HG03442 (cell line): ENCODE measurements at regions not wholly inside any gene's neighbourhood (a gene's known extent, or its start where the extent isn't known, plus 50 kb on each side); places are given as distances from the start of the nearest gene placed in this dataset.
"Not testable (repeated sequence)": the region's sequence is repeated elsewhere in the genome, so short reads cannot be mapped to it uniquely, and the experiment has no call there.

Experiments used
- ATAC-seq: cut with Tn5 transposase; IDR thresholded peaks from one replicate; pipeline ENCODE4 v1.9.1; 2021; ENCODE audit warnings: mild to moderate bottlenecking, moderate library complexity; ENCODE audit not compliant: unreplicated experiment

DNA sequence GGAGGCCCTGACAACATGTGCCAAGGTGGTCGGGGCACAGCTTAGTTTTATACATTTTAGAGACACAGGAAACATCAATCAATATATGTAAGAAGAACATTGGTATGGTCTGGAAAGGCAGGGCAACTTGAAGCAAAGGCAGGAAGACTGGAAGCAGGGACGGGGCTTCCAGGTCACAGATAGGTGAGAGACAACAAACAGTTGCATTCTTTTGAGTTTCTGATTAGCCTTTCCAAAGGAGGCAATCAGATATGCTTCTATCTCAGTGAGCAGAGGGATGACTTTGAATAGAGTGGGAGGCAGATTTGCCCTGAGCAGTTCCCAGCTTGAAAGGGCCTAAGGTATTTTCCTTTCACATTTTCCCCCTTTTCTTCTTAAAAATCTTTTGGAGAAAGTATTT is 311.0 kb upstream of the RGS17 start:
- no peak for ATAC-seq

DNA sequence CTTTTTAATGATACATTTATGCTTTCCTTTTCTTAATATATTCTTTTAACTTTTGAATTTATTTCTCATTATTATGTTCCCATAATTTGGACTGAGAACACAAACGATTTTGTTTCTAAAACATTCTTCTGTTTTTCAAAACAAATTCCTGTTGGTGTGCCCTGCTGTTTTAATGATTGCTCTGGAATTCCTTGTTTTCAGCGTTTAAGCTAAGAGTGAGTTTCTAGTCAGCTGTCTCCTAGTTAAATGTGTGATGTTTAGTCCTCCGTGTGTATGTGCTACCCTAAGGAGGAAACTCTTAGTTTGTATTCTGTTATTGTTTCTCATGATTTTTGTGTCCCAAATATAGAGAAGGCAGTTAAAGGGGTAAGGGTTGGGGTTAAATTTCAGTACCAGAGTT is 306.1 kb upstream of the RGS17 start:
- ATAC-seq = no peak

DNA sequence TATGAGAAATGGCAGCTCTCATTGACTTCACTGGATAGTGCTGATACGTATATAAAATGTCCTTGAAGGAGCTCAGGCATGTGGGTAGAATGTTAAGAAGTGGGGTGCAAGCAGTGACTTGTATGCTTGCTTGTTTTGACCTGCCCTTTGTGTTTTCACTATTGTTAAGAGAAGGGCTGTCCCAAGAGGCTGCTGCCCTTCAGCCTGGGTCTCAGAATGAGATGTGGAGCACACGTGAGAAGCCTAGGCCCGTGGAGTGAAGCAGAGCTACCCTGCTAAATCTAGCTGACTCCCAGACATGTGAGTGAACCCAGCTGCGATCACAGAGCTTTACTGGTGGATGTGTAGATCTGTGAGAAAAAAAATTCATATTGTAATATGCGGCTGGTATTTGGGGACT is 305.3 kb upstream of the RGS17 start:
- ATAC-seq = peak; percentile 73

DNA sequence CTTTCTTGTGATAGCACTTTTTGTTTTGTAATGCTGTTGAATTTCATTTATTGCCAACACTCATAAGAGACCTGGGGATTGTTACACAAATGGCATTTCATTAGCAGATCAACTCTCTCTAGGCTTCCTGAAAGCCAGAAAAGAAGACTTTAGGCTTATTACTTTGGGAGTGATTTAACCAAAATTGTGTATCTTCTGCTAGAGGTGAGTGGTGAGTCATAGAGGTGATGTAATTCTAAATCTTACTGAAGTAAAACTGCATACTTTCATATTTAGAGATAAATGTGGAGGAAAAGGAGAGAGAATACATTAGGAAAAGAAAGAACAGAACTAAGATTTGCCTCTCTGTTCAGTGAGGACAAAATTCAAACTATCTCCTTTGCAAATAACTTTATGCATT is 304.7 kb upstream of the RGS17 start:
- ATAC-seq = no peak

DNA sequence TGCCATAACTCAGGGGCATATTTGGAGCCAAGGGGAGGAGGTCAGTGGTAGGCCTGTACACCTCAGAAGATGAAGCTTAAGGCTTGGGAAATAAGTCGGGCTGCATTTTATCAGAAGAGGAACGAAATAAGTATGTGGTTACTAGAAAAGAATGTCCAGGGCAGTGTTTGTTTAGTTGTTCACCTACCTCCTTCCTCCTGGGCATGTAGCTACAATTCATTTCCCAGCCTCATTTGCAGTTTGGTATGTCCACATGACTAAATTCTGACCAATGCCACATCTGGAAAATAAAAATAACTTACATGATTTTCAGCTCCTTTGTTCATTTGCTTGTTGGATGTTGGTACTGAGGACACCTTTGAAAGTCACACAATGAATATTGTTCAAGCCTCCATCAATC is 294.5 kb upstream of the RGS17 start:
- no peak for ATAC-seq

DNA sequence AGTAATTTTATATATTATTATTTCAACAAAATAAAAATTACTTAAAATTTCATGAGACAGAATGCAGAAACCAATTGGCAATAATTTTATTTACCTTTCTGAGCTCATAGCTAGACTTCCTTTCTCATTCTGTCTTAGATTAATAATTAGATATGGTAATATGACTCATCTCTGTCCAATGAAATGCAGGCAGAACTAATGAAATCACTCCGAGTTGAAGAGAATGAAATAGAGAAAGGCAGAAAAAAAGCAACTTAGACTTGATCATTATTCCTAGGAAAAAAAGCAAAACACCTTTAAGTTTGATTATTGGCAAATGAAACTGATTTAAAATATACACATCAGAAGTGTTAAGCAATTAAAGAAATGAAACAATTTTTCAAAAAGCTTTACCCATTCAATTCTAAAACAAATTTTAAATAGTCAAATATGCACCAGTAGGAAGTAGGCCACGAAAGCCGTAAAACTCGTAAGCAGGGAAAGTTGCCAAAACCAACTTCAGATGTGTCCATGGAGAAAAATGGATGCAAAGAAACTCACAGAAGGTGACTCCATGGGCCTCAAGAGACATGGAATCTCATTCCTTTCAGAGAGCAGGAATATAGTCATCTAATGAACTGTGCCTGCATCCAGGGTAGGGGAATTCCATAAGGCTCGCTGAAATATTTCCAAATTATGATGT is 293.8 kb upstream of the RGS17 start:
- no peak for ATAC-seq

DNA sequence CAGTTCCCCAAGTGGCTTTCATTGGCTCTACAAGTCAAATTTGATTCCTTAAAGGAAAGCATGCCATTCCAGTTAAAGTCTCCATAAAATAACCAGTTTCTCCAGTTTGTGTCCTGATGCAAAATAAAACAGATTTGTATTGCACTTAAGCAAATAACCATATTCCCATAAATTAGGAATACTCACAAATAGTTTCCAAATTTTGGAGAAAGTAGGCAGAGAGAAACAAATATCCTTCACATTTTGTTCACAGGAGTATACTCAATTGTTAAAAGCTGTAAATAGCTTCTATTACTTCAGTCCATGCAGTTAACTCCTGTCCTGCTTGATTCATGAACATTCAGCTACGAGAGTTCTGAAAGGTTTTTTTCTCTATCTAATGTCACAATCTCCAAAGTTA is 281.4 kb upstream of the RGS17 start:
- no peak for ATAC-seq

DNA sequence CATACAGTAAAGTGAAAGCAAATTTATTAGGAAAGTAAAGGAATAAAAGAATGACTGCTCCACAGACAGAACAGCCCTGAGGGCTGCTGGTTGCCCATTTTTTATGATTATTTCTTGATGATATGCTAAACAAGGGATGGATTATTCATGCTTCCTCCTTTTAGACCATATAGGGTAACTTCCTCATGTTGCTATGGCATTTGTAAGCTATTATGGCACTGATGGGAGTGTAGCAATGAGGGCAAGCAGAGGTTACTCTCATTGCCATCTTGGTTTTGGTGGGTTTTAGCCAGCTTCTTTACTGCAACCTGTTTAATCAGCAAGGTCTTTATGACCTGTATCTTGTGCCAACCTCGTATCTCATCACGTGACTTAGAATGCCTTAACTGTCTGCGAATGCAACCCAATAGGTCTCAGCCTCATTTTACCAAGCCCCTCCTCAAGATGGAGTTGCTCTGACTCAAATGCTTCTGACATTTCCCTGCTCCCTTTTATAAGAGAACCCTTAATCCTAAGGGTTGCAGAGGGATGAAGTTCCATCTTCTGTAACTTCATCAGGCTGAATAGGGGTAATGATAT is 280.1 kb upstream of the RGS17 start:
- ATAC-seq = no peak

DNA sequence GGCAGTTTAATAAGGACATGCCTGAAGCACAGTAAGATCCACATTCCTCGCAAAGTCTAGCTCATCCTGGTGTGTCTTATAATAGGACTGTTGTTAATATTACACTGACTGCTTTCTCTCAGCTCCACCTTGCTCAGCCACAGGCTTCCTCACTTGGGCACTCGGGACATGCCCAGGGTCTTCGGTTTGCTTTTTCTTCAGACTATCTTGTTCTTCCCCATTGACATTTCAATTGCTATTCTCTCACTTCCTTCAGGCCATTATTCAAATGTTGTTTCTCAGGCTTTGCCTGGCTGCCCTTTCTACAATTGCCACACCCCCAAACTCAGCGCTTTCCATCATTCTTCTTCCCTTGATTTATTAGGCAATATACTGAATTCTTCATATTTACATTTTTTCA is 274.8 kb upstream of the RGS17 start:
- ATAC-seq = no peak

DNA sequence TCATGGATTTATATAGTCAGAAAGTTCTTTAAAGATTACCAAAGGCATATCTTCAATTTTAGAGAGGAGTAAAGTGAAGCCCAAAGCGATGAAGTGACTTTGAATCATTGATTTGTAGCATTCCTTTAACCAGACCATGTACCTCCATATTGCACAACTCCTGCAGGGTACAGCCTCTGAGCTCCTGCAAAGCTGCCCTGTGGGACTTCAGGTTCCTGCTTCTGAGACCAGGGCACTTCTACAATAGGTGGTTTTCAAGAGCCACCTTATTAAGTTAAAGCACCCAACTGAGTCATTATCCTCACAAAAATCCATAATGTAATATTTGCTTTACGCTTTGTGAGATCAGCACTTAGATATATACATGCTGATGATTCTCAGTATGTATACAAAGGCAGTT is 270.7 kb upstream of the RGS17 start:
- ATAC-seq = no peak

DNA sequence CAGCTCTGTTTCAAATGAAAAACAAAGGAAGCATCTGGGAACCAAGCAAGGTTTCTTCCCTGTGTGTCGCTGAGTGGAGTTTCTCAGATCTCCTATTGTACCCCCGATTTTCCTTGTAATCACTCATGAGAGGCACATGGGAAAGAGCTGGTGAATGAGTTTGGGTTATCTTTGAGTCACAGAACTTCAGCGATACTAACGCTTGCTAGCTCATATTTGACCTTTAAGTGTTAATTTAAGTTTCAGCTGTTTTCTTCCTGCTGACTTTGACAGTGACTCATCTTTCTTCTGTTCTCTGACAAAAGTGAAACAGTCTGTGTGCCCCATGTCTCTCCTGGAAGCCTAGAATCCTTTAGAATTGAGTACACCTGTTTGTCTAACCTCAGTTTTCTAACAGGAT is 261.1 kb upstream of the RGS17 start:
- ATAC-seq = peak; percentile 36

DNA sequence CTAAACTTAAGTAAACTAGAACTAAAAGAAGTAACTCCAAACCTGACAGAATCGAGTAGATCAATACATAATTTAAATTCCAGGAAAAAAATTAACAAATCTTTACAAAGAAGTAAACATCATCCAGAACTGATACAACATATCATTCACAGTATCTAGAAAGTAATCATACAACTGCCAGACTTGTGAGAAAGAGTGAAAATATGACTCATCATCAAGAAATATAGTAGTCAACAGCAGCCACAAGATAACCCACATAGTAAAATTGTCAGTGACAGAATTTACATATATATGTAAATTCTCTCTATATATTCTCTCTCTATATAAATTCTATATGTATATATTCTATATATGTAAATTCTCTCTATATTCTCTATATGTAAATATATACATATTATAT is 242.8 kb upstream of the RGS17 start:
- ATAC-seq = no peak

DNA sequence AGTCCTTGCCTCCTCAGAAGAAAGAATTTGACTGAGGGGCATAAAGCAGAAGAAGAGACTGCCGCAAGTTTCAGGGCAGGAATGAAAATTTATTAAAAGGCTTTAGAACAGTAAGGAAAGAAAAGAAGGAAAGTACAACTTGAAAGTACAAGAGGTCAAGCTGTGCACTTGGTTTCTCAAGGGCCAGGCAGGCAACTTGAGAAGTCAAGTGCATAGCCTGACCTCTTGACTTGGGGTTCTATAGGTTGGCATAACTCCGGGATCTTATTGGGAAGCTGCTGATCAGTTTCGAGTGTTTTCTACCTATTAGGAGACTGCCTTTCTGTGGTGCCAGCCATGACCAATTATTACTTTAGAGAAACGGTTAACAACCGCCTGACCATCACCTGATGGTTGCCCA is 237.0 kb upstream of the RGS17 start:
- no peak for ATAC-seq

DNA sequence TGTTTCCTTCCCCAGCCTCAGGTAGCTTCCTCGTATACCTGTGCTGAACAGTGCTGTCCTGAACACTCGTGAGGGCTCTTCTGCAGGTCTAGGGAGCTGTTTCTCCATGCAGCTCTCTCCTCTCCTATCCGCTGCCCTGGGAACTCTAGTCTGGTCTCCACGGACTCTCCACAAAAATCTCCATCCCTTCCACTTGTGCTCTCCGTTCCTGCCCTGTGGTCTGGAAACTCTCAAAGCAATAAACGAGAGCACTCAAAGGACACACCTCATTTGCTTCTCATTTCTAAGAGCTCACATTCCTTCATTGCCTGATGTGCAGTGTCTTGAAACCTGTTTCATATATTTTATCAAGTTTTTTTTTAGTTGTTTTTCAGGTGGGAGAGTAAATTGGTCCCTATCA is 235.9 kb upstream of the RGS17 start:
- no peak for ATAC-seq

DNA sequence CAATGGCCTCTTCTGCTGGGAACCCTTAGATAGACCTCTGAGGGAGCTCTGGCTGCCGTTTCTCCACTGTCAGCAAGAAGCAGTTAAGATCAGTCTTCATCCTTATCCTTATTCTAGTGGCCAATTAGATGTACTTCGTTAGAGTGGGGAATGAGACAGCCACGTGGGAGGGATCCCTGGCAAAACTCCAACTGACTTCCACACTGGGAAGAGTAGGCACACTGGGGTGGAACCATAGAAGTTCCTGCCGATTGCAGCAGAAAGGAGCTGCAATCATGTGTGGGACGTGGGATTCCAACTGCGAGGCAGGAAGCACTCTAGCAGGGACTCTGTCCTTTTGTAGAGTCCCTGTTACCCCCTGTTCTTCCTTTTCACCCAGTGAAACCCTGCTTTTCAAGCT is 226.3 kb upstream of the RGS17 start:
- no peak for ATAC-seq

DNA sequence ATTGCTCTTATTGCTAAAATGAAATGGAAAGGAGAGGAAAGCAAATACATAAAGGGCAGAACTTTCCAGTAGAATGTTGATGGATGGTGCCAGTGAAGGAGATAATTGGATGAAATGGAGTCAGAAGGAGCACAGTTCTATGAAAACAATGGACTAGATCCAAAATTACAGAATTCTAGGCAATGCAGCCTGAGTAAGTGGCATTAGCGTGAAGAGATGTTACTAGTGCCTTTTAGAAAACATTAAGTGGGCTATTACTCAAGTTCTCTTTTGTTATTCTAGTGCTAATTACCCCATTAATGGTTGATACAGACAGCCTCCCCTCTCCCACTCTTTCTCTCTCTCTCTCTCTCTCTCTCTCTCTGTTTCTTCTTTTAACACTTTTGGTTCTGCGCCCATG is 209.5 kb upstream of the RGS17 start:
- ATAC-seq = no peak

DNA sequence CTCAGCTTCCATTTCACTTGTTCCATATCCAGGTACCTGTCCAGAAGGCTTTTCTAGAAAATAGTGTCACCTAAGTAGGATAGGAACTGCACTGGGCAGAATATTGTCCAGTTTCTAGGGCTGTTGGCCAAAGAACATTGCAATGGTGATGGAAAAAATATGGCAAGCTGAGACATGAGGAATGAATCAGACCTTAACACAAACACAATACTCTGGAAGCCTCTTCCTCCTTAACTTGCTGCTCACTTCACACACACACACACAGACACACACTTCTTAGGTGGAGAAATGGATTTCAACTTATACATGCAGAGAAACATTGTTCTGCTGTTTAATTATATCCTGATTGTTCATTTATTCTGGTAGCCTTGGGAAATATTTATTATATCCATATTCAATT is 203.0 kb upstream of the RGS17 start:
- ATAC-seq = no peak

DNA sequence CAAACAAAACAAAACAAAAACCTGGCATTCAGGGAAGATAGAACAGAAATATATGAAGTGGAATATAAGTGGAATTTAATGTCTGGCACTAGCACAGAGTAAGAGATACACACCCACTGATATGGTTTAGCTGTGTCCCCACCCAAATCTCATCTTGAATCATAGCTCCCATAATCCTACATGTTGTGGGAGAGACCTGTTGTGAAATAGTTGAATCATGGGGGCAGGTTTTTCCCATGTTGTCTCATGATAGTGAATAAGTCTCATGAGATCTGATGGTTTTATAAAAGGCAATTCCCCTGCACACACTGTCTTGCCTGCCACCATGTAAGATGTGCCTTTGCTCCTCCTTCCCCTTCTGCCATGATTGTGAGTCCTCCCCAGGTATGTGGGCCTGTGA is 200.1 kb upstream of the RGS17 start:
- not testable (repeated sequence) for ATAC-seq

DNA sequence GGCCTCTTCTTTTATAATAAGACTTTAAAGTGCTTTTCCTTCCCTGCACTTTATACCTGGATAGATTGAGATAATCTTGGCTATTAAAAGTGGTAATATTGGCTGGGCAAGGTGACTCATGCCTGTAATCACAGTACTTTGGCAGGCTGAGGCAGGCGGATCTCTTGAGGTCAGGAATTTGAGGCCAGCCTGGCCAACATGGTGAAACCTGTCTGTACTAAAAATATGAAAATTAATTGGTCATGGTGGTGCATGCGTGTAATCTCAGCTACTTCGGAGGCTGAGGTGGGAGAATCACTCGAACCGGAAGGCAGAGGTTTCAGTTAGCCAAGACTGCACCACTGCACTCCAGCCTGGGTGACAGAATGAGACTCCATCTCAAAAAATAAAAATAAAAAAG is 197.1 kb upstream of the RGS17 start:
- no peak for ATAC-seq

DNA sequence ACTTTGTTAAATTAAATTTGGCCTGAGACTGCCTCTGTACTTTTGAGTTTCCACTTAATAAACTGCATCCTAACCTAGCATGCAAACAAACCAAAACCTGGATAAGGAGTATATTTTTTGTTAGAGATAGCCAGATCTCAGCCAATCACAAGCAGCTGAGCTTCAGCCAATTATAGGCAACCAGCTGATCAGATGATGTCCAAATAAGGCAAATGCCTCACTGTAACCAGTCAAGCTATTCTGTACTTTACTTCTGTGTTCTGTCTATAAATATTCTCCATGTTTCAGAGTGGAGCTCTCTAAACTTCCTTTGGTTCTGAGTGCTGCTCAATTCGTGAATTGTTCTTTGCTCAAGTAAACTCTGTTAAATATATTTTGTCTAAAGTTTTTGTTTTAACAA is 194.6 kb upstream of the RGS17 start:
- ATAC-seq = no peak

DNA sequence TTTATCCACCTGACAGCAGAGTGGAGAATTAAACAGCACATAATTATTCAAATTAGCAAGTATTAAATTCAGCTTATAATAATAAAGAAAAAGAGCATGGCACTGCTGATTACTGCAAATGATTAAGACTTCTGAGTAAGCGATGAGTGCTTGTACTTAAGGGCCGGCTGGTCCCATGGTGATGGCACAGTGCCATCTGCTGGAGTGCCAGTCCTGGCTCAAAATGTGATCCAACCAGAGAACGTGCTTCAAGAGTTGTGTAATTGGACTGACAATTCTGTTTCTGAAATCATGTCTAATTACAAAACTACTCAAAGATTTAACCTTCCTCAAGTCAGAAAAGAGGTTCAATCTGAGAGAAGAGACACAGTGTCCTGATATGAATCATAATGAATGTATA is 181.6 kb upstream of the RGS17 start:
- peak; percentile 82 for ATAC-seq

DNA sequence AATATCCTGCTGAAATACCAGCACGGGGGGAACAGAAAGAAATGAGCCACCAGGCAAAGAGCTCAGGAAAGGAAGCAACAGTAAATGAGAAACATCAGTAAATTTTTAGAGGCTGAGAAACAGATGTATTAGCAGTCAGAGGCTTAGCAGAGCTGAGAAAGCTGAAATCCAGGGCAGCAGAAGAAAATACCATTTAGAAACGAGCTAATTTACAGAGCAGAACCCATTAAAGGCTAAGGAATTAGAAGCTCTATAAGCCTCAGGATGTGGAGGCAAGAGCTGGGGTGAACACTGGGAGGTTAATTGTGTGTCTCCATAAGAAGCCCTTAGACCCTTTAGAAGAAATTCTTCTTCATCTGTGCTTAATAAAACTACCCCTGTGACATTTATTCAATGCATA is 178.6 kb upstream of the RGS17 start:
- no peak for ATAC-seq

DNA sequence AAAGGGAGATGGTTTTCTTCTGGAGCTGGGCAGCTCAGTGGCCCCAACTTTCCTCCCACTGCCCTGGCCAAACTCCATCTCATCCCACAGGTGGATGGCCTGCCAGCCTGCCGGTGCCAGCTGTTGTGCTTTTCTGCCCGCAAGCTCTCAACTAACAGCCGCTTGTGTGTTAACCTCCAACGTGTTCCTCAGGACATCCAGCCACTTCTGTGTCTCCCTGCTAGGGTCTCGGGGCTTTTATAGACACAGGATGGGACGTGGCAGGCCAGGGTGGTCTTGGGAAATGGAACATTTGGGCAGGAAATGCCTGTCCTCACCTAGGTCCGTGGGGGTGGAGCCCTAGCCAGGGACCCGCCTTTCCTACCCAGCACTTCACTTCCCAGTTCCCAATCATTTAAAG is 171.1 kb upstream of the RGS17 start:
- ATAC-seq = no peak
